Astrocyte (in vitro differentiated cells and primary cell): ENCODE measurements at regions not wholly inside any gene's neighbourhood (a gene's known extent, or its start where the extent isn't known, plus 50 kb on each side); places are given as distances from the start of the nearest gene placed in this dataset.

Experiments used
- CTCF ChIP-seq: IDR thresholded peaks from 2 replicates; pipeline ENCODE4 v1.5.1; 2011; ENCODE audit warnings: low read depth, mild to moderate bottlenecking, inconsistent platforms, low read length, moderate library complexity; ENCODE audit not compliant: insufficient read depth
- EZH2 ChIP-seq: IDR thresholded peaks from 2 replicates; pipeline ENCODE4 v1.6.1; 2012; ENCODE audit warnings: mild to moderate bottlenecking, low read length, inconsistent platforms; ENCODE audit not compliant: insufficient read depth

GRCh38 chr14:56995010-56995409 lies 184.7 kb upstream of the OTX2 start:
- TF ChIP-seq CTCF (no peak), EZH2 (no peak)
